Loucy (cell line): ENCODE measurements at regions not wholly inside any gene's neighbourhood (a gene's known extent, or its start where the extent isn't known, plus 50 kb on each side); places are given as distances from the start of the nearest gene placed in this dataset.

ENCODE experiments used
- H2AFZ ChIP-seq: fragments of 200-600 bp; sonication (generic); 2 replicates; pipeline ENCODE4 v1.6.0; 2016; ENCODE audit warnings: antibody characterized with exemption, mild to moderate bottlenecking, low read length, moderate library complexity
- H3F3A ChIP-seq: fragments of 200-600 bp; 2 replicates; pipeline ENCODE4 v1.6.0; 2016; ENCODE audit warnings: antibody characterized with exemption, low read depth, mild to moderate bottlenecking
- H3K27me3 ChIP-seq: fragments of 200-600 bp; sonication (generic); 2 replicates; pipeline ENCODE4 v1.6.1; 2014; ENCODE audit warnings: low read length, mild to moderate bottlenecking; ENCODE audit not compliant: insufficient read depth, poor library complexity, severe bottlenecking
- H3K36me3 ChIP-seq: fragments of 200-600 bp; sonication (generic); 2 replicates; pipeline ENCODE4 v1.6.1; 2016; ENCODE audit warnings: low read length; ENCODE audit not compliant: insufficient read depth
- H3K4me1 ChIP-seq: fragments of 200-600 bp; sonication (generic); 2 replicates; pipeline ENCODE4 v1.5.1; 2014; ENCODE audit warnings: low read length, mild to moderate bottlenecking; ENCODE audit not compliant: insufficient read depth, poor library complexity, severe bottlenecking
- H3K4me2 ChIP-seq: fragments of 200-600 bp; sonication (generic); 2 replicates; pipeline ENCODE4 v1.6.0; 2014; ENCODE audit warnings: antibody characterized with exemption, low read length, low read depth, mild to moderate bottlenecking; ENCODE audit not compliant: poor library complexity, severe bottlenecking
- H3K4me3 ChIP-seq: fragments of 200-600 bp; sonication (generic); 2 replicates; pipeline ENCODE4 v1.5.1; 2014; ENCODE audit warnings: low read length, mild to moderate bottlenecking, mixed read lengths; ENCODE audit not compliant: poor library complexity, severe bottlenecking
- H3K79me2 ChIP-seq: fragments of 200-600 bp; sonication (generic); 2 replicates; pipeline ENCODE4 v1.6.1; 2014; ENCODE audit warnings: low read length; ENCODE audit not compliant: insufficient read depth
- H3K9ac ChIP-seq: fragments of 200-600 bp; sonication (generic); 2 replicates; pipeline ENCODE4 v1.6.0; 2014; ENCODE audit warnings: mild to moderate bottlenecking, low read depth, low read length, moderate library complexity; ENCODE audit not compliant: poor library complexity, severe bottlenecking
- H3K9me2 ChIP-seq: fragments of 200-600 bp; sonication (generic); replicated peaks from 2 replicates; pipeline ENCODE4 v1.6.1; 2016; ENCODE audit warnings: low read depth, low read length, mixed read lengths
- H3K9me3 ChIP-seq: fragments of 200-600 bp; sonication (generic); 2 replicates; pipeline ENCODE4 v1.6.1; 2014; ENCODE audit warnings: mild to moderate bottlenecking, antibody characterized with exemption, low read length, low read depth; ENCODE audit not compliant: insufficient read depth
- H4K20me1 ChIP-seq: fragments of 200-600 bp; sonication (generic); 2 replicates; pipeline ENCODE4 v1.6.0; 2014; ENCODE audit warnings: antibody characterized with exemption, low read length, mild to moderate bottlenecking; ENCODE audit not compliant: insufficient read depth, poor library complexity, severe bottlenecking
- EZH2phosphoT487 ChIP-seq: fragments of 200-600 bp; IDR thresholded peaks from 2 replicates; pipeline ENCODE4 v1.6.1; 2018; ENCODE audit warnings: antibody characterized with exemption, mild to moderate bottlenecking, moderate library complexity, borderline replicate concordance
- TF ChIP-seq, protein P1 (sequence below): fragments of 200-600 bp; sonication (generic); conservative IDR thresholded peaks from 2 replicates; pipeline ENCODE4 v1.5.1; 2014; ENCODE audit warnings: mild to moderate bottlenecking, antibody characterized with exemption, low read length

GRCh38 chr1:80582980-80583379, 1217.8 kb upstream of the ADGRL2 start:
- TF ChIP-seq, protein P1, sequence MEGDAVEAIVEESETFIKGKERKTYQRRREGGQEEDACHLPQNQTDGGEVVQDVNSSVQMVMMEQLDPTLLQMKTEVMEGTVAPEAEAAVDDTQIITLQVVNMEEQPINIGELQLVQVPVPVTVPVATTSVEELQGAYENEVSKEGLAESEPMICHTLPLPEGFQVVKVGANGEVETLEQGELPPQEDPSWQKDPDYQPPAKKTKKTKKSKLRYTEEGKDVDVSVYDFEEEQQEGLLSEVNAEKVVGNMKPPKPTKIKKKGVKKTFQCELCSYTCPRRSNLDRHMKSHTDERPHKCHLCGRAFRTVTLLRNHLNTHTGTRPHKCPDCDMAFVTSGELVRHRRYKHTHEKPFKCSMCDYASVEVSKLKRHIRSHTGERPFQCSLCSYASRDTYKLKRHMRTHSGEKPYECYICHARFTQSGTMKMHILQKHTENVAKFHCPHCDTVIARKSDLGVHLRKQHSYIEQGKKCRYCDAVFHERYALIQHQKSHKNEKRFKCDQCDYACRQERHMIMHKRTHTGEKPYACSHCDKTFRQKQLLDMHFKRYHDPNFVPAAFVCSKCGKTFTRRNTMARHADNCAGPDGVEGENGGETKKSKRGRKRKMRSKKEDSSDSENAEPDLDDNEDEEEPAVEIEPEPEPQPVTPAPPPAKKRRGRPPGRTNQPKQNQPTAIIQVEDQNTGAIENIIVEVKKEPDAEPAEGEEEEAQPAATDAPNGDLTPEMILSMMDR, result no peak
- no peak for TF ChIP-seq EZH2phosphoT487
- Histone ChIP-seq H3K9me2 (no peaks in the 10 kb centered on the region), H3K4me2 (no peak overlapping the region), H3F3A (no peaks in the 10 kb centered on the region), H3K9ac (no peak overlapping the region), H2AFZ (no peak overlapping the region), H3K9me3 (peaks cover 5% of the 10 kb centered on the region; the same call in 1 of the 2 replicates), H3K79me2 (no peaks in the 10 kb centered on the region), H3K4me3 (no peak overlapping the region), H3K27me3 (no peaks in the 10 kb centered on the region), H3K36me3 (no peaks in the 10 kb centered on the region), H4K20me1 (no peaks in the 10 kb centered on the region), H3K4me1 (no peaks in the 10 kb centered on the region)

- Histone ChIP-seq H3F3A (no peaks in the 10 kb centered on the region), H3K4me2 (no peak overlapping the region), H3K4me3 (no peak overlapping the region), H3K4me1 (no peaks in the 10 kb centered on the region), H3K27me3 (no peaks in the 10 kb centered on the region), H3K9me3 (peaks cover 5% of the 10 kb centered on the region; the same call in 1 of the 2 replicates), H3K9ac (no peak overlapping the region), H3K36me3 (no peaks in the 10 kb centered on the region), H4K20me1 (no peaks in the 10 kb centered on the region), H2AFZ (no peak overlapping the region), H3K9me2 (no peaks in the 10 kb centered on the region), H3K79me2 (no peaks in the 10 kb centered on the region)
- TF ChIP-seq, protein P1, result no peak
- TF ChIP-seq EZH2phosphoT487, result no peak
These were observed 1221.7 kb upstream of the ADGRL2 start for GRCh38 chr1:80579055-80579454.

- Histone ChIP-seq H3K9me2 (no peaks in the 10 kb centered on the region), H3K9ac (no peak overlapping the region), H2AFZ (no peak overlapping the region), H3K9me3 (no peaks in the 10 kb centered on the region), H3K79me2 (no peaks in the 10 kb centered on the region), H3K4me3 (no peak overlapping the region), H3K27me3 (no peaks in the 10 kb centered on the region), H3K4me1 (no peaks in the 10 kb centered on the region), H3K36me3 (no peaks in the 10 kb centered on the region), H4K20me1 (no peaks in the 10 kb centered on the region), H3K4me2 (no peak overlapping the region), H3F3A (no peaks in the 10 kb centered on the region)
- TF ChIP-seq EZH2phosphoT487, result no peak
- TF ChIP-seq, protein P1, result no peak
These were observed 1233.9 kb upstream of the ADGRL2 start for GRCh38 chr1:80566867-80567266.
